Kidney epithelial cell (primary cell): ENCODE measurements at regions not wholly inside any gene's neighbourhood (a gene's known extent, or its start where the extent isn't known, plus 50 kb on each side); places are given as distances from the start of the nearest gene placed in this dataset.

Source experiments
- DNase-seq: peaks from one replicate; pipeline ENCODE4 v3.0.0-alpha.2; 2010; ENCODE audit warnings: low read depth
- H3K27me3 ChIP-seq: 2 replicates; pipeline ENCODE4 v1.6.0; 2011; ENCODE audit warnings: low read length; ENCODE audit not compliant: control insufficient read depth, insufficient read depth
- H3K36me3 ChIP-seq: 2 replicates; pipeline ENCODE4 v1.5.1; 2011; ENCODE audit warnings: low read length; ENCODE audit not compliant: control insufficient read depth, insufficient read depth
- H3K4me3 ChIP-seq: 2 replicates; pipeline ENCODE4 v1.5.1; 2011; ENCODE audit warnings: low read depth, mild to moderate bottlenecking, control low read depth, low read length
- CTCF ChIP-seq: IDR thresholded peaks from 2 replicates; pipeline ENCODE4 v1.5.1; 2011; ENCODE audit warnings: mild to moderate bottlenecking, moderate library complexity, low read length, control low read depth, inconsistent platforms; ENCODE audit not compliant: insufficient read depth, poor library complexity, severe bottlenecking

DNA sequence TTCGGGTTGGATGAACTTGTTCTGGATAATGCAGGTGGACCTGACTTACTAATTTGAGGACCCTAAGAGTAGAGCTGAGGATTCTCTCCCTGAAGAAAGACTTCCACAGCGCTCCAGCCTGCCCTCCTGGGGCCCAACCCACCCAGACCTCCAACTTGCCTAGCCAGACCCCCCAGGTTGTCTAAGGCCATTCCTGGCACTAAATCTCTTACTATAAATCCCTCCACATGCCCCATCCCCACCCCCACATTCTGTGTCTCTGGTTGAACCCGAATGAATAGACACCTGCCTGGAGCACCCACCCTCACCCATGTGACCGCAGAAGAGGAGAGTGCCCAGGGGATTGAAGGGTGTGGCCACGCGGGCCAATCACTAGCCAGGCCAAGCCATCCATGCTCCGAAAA, 1480.0 kb downstream of the TBC1D22A start:
- no peak for DNase-seq
- Histone ChIP-seq H3K27me3 (no peaks in the 10 kb centered on the region), H3K36me3 (no peaks in the 10 kb centered on the region), H3K4me3 (no peak overlapping the region)
- no peak for TF ChIP-seq CTCF

GRCh38 chr22:48241658-48242057, 1479.2 kb downstream of the TBC1D22A start:
- no peak for TF ChIP-seq CTCF
- Histone ChIP-seq H3K36me3 (no peaks in the 10 kb centered on the region), H3K4me3 (no peak overlapping the region), H3K27me3 (no peaks in the 10 kb centered on the region)
- no peak for DNase-seq

- no peak for TF ChIP-seq CTCF
- Histone ChIP-seq H3K27me3 (no peaks in the 10 kb centered on the region), H3K36me3 (no peaks in the 10 kb centered on the region), H3K4me3 (no peak overlapping the region)
- no peak for DNase-seq
These were observed 1478.4 kb downstream of the TBC1D22A start for GRCh38 chr22:48240935-48241230.

- no peaks in the 10 kb centered on the region for H3K27me3 ChIP-seq
- no peak overlapping the region for H3K4me3 ChIP-seq
- H3K36me3 ChIP-seq: no peaks in the 10 kb centered on the region
- no peak for TF ChIP-seq CTCF
- no peak for DNase-seq
These were observed 1477.9 kb downstream of the TBC1D22A start for GRCh38 chr22:48240148-48240934.

- Histone ChIP-seq H3K4me3 (no peak overlapping the region), H3K36me3 (no peaks in the 10 kb centered on the region), H3K27me3 (no peaks in the 10 kb centered on the region)
- no peak for DNase-seq
- TF ChIP-seq CTCF: no peak
These were observed 1477.2 kb downstream of the TBC1D22A start for GRCh38 chr22:48239461-48240147.
